HEK293T (cell line): ENCODE measurements at regions not wholly inside any gene's neighbourhood (a gene's known extent, or its start where the extent isn't known, plus 50 kb on each side); places are given as distances from the start of the nearest gene placed in this dataset.

Source experiments
- CTCF ChIA-PET: fragments of 350-600 bp; formaldehyde crosslinking; extraction: SDS; loops from one replicate; lab custom pipeline; 2021; ENCODE audit warnings: antibody characterized with exemption, inconsistent platforms; lab: Yijun Ruan, JAX
- POLR2A ChIA-PET: fragments of 350-600 bp; formaldehyde crosslinking; extraction: SDS; loops from one replicate; lab custom pipeline; 2020; ENCODE audit warnings: antibody characterized with exemption, inconsistent platforms; lab: Yijun Ruan, JAX
- DNase-seq: peaks from one replicate; pipeline ENCODE4 v3.0.0; 2012; ENCODE audit warnings: mixed read lengths; ENCODE audit errors: extremely low spot score
- ARNT ChIP-seq: fragments of 450-650 bp; IDR thresholded peaks from 2 replicates; pipeline ENCODE4 v1.6.1; 2017; ENCODE audit warnings: mild to moderate bottlenecking
- BHLHE40 ChIP-seq: fragments of 450-650 bp; IDR thresholded peaks from 2 replicates; pipeline ENCODE4 v1.6.1; 2016; ENCODE audit warnings: mild to moderate bottlenecking, moderate library complexity, borderline replicate concordance
- CTBP1 ChIP-seq: fragments of 450-650 bp; IDR thresholded peaks from 2 replicates; pipeline ENCODE4 v1.6.1; 2016; ENCODE audit warnings: borderline replicate concordance
- ELF4 ChIP-seq: fragments of 450-650 bp; IDR thresholded peaks from 2 replicates; pipeline ENCODE4 v1.6.1; 2017; ENCODE audit warnings: antibody characterized with exemption
- FOXA1 ChIP-seq: fragments of 450-650 bp; IDR thresholded peaks from 2 replicates; pipeline ENCODE4 v1.6.1; 2016; ENCODE audit warnings: mild to moderate bottlenecking
- FOXK2 ChIP-seq: fragments of 450-650 bp; IDR thresholded peaks from 2 replicates; pipeline ENCODE4 v1.6.1; 2016; ENCODE audit warnings: mild to moderate bottlenecking
- FOXM1 ChIP-seq: fragments of 450-650 bp; IDR thresholded peaks from 2 replicates; pipeline ENCODE4 v1.6.1; 2017; ENCODE audit warnings: mild to moderate bottlenecking, borderline replicate concordance
- HDGF ChIP-seq: fragments of 450-650 bp; IDR thresholded peaks from 2 replicates; pipeline ENCODE4 v1.6.1; 2017; ENCODE audit warnings: antibody characterized with exemption, borderline replicate concordance
- L3MBTL2 ChIP-seq: fragments of 450-650 bp; conservative IDR thresholded peaks from 2 replicates; pipeline ENCODE4 v1.6.1; 2016; ENCODE audit warnings: mild to moderate bottlenecking
- LEF1 ChIP-seq: fragments of 450-650 bp; IDR thresholded peaks from 2 replicates; pipeline ENCODE4 v1.6.1; 2017; ENCODE audit warnings: mild to moderate bottlenecking, borderline replicate concordance
- NFRKB ChIP-seq: fragments of 450-650 bp; IDR thresholded peaks from 2 replicates; pipeline ENCODE4 v1.6.1; 2016; ENCODE audit warnings: mild to moderate bottlenecking, moderate library complexity
- PKNOX1 ChIP-seq: fragments of 450-650 bp; IDR thresholded peaks from 2 replicates; pipeline ENCODE4 v1.6.1; 2016
- SP1 ChIP-seq: fragments of 450-650 bp; IDR thresholded peaks from 2 replicates; pipeline ENCODE4 v1.6.1; 2017
- SUZ12 ChIP-seq: fragments of 450-650 bp; IDR thresholded peaks from 2 replicates; pipeline ENCODE4 v1.6.1; 2016; ENCODE audit warnings: mild to moderate bottlenecking
- TARDBP ChIP-seq: fragments of 450-650 bp; IDR thresholded peaks from 2 replicates; pipeline ENCODE4 v1.6.1; 2016
- ZNF384 ChIP-seq: fragments of 450-650 bp; IDR thresholded peaks from 2 replicates; pipeline ENCODE4 v1.6.1; 2016

DNA sequence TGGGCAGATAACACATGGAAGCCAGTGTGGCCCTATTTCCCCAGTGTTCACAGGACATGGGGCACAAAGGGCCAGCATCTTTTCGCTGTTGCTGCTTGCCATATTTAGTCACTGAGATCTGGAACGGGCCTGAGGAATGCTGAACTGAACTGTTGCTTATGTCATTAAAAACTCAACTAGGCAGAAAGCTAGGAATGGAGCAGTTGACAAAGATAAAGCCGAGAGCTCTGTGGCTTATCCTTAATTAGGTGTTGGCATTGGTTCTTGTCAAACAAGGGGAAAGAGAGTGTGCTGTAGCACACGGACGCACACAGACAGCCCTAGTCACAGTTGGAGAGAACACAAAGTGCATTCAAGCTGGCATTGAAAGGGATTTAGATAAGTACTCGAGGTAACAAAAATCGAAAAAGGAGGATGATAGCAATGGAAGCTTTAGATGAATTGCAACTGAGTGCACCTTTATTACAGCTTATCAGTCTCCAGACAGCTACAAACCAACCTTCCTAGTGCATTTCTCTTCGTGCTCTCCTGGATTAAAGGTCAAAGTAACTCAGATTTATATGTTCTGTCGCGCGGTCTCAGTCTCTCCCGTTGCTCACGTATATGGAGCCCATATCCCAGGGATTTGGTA, 450.2 kb upstream of the ZNF608 start:
- DNase-seq: no peak
- TF ChIP-seq CTBP1 (no peak), FOXM1 (no peak), ELF4 (no peak), HDGF (no peak), L3MBTL2 (no peak), ZNF384 (no peak), FOXA1 (no peak), SP1 (no peak), LEF1 (no peak)
- POLR2A ChIA-PET: no interaction called here
- CTCF ChIA-PET: interaction anchor here (0.6 to 1.1 kb wide), 5 partner anchors 8 to 132 kb away, joined by 3 to 4 read pairs (median 3); no protein-coding TSS in a partner anchor

DNA sequence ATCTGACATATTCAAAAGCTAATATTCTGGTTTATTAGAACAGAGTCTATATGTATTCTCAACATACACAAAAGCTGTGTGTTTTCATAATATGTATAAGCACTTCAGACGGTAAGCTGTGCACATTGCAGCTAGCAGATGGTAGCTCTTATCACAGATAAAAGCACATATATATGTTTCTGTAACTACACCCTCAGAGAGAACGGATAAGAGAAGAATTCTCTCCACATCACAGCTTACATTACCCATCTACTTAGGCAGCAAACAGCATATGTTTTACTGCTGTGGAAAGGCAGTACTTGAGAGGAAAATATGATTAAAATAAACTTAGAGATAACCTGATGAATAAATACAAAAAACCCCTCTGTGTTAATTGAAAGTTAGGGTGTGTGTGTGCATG, 450.9 kb upstream of the ZNF608 start:
- TF ChIP-seq HDGF (no peak), FOXM1 (no peak), TARDBP (no peak), SP1 (no peak), BHLHE40 (no peak), FOXK2 (no peak), CTBP1 (no peak), LEF1 (no peak), SUZ12 (no peak), ZNF384 (no peak), L3MBTL2 (no peak), NFRKB (no peak), ARNT (no peak), FOXA1 (no peak), ELF4 (no peak), PKNOX1 (no peak)
- no peak for DNase-seq
- CTCF ChIA-PET: interaction anchor here (0.9 to 1.1 kb wide), 2 partner anchors 9 to 78 kb away, joined by 3 to 4 read pairs; no protein-coding TSS in a partner anchor
- POLR2A ChIA-PET: no interaction called here

- DNase-seq: peak; percentile 66
- TF ChIP-seq FOXA1: no peak
- no peak for TF ChIP-seq ELF4
- no peak for TF ChIP-seq SP1
- TF ChIP-seq SUZ12: no peak
- TF ChIP-seq CTBP1: peak; percentile 72
- no peak for TF ChIP-seq L3MBTL2
- no peak for TF ChIP-seq PKNOX1
- TF ChIP-seq FOXK2: no peak
- no peak for TF ChIP-seq ARNT
- CTCF ChIA-PET: interaction anchor here (0.6 kb wide), 2 partner anchors 79 to 552 kb away, joined by 3 to 4 read pairs; no protein-coding TSS in a partner anchor
- POLR2A ChIA-PET: interaction anchor here (0.6 to 1.0 kb wide), 2 partner anchors 208 to 450 kb away, joined by 3 read pairs; no protein-coding TSS in a partner anchor
Measured at GRCh38 chr5:125198270-125198974, 452.0 kb upstream of the ZNF608 start.

GRCh38 chr5:125199373-125199772, 452.9 kb upstream of the ZNF608 start:
- ChIA-PET POLR2A (interaction anchor here (2.0 kb wide), 1 partner anchor 8 kb away, joined by 10 read pairs; no protein-coding TSS in a partner anchor), CTCF (interaction anchor here (1.6 kb wide), 1 partner anchor 15 kb away, joined by 5 read pairs; no protein-coding TSS in a partner anchor)
- TF ChIP-seq FOXK2 (no peak), BHLHE40 (no peak), TARDBP (no peak), NFRKB (no peak), ZNF384 (no peak), FOXM1 (no peak), ELF4 (no peak)
- DNase-seq: no peak

DNA sequence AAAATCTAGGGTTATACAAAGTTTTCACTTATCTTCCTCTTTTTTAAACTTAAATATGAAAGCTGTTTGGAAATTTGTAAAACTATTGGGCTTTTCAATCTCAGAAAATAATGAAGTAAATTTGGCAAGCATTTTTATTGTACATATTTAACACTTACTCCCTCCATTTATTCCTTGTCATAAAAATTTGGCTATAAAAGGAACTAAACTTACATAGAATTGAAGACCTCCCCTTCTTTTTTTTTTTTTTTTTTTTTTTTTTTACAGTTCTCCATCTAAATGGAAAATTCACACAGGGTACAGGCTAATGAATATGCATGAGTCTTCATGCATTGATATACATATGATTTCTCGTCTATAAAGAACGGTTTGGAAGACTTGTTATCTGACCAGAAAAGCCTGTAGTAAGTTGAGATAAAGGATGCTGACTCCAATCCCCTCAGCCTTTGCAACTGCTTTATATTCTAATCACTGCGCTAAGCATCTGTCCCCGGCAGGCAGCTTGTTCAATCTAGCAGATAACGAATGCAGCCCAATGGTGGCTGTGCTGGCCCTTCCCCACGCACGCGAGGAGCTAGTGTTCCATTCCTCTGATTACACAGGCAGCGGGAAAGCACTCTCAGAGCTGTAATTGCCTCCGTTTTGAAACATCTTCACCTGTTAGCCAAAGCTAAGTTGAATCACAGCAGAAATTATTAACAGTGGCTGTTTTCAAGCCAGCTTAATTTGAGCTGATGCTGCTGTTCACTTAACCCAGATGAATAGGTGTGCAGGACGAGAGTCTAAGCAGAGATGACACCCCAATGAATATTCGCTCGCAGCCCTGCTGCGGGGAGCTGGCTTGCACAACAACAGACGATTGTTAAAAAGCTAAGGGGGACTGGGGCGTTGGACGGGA, 453.8 kb upstream of the ZNF608 start:
- TF ChIP-seq NFRKB (no peak), ZNF384 (peak; percentile 91)
- peak; percentile 23 for DNase-seq
- ChIA-PET POLR2A (interaction anchor here (1.2 to 2.0 kb wide), 3 partner anchors 9 to 74 kb away, joined by 3 to 10 read pairs (median 4); no protein-coding TSS in a partner anchor), CTCF (interaction anchor here (0.6 to 1.9 kb wide), 3 partner anchors 16 to 511 kb away, joined by 3 to 6 read pairs (median 5); no protein-coding TSS in a partner anchor)

DNA sequence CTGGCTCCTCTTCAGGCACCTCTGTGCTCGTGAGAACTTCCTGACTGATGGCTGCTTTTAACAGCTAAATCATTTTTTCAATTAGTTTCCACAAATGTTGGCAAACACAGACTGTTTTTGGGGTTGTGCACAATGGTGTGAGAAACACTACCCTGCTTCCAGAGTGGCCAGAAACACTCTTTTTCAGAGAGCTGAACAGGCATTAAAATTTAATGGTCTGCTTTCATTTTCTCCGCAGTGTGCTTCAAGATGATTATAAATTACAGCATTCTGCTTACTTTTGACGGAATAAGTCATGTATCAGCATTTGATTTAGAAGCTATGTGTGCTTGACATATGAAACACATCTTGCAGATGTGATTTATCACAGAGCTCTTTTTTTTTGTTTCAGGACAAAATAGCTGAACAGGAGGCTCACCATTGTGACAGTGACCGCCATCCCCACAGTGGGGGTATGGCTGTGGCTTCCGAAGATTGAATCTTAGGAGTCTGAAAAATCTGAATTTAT, 454.5 kb upstream of the ZNF608 start:
- no peak for TF ChIP-seq ARNT
- peak; percentile 75 for TF ChIP-seq PKNOX1
- POLR2A ChIA-PET: interaction anchor here (1.2 to 2.0 kb wide), 3 partner anchors 9 to 74 kb away, joined by 3 to 10 read pairs (median 4); no protein-coding TSS in a partner anchor
- DNase-seq: no peak
- CTCF ChIA-PET: interaction anchor here (0.6 to 1.9 kb wide), 5 partner anchors 17 to 511 kb away, joined by 3 to 6 read pairs (median 5); no protein-coding TSS in a partner anchor
